ENCODE measurements at regions not wholly inside any gene's neighbourhood (a gene's known extent, or its start where the extent isn't known, plus 50 kb on each side); places are given as distances from the start of the nearest gene placed in this dataset.

DNA sequence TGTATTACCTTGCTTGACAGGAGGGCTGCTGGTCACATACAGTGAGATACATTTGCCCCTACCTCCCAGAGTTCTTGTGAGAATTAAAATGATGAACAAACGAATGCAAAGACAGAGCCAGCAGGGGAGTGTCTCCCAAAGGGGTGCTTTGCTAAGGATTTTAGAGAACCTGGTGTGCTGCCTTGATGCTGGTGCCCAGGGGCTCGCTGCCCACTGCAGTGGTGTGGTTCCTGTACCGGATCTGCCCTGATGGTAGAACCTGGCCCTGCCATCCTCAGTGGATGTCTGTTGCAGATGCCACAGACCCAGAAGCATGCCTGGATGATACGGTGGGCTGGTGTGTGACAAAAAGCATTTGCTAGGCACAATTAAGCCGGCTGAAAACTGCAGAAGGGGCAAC lies 414.8 kb upstream of the HS6ST1 start:
- in situ Hi-C loops (cut with MboI; ENCODE audit: low sequenced_read_pairs) = no loop called here

DNA sequence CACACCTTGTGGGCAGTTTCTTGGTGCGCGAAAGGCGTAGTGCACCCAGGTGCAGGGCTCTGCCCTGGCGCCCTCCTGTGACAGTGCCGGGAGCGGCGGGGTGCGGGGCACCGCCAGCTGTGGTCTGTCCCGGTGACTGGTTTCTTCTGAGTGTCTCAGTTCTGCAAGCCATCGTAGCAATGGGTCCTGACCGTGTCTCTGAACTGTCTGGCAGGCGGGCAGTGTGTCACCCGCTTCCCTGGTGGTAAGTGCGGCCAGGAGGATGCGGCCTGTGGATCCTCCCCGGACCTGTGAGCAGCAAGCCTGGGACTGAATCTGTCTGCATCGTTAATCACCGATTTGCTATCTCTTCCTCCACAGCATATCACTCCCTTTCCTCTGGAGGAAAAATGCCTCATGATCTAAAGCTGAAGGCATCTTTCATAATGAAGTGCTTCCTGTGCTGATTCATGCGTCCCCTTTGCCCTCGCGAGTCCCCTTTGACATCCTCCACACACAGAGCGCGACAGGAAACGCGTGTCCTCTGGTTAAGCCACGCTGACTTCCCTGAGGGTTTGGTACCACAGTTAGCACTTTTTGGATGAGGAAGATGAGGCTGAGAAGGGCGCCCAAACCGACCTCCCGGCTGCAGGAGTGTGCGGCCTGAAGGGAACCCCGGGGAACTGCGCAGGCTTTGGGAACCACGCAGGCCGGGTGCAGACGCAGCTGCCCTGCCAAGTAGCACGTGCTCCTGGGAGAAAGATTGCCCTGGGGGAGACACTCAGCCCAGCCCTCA lies 416.0 kb upstream of the HS6ST1 start:
- in situ Hi-C loops (cut with MboI; ENCODE audit: low sequenced_read_pairs) = no loop called here

DNA sequence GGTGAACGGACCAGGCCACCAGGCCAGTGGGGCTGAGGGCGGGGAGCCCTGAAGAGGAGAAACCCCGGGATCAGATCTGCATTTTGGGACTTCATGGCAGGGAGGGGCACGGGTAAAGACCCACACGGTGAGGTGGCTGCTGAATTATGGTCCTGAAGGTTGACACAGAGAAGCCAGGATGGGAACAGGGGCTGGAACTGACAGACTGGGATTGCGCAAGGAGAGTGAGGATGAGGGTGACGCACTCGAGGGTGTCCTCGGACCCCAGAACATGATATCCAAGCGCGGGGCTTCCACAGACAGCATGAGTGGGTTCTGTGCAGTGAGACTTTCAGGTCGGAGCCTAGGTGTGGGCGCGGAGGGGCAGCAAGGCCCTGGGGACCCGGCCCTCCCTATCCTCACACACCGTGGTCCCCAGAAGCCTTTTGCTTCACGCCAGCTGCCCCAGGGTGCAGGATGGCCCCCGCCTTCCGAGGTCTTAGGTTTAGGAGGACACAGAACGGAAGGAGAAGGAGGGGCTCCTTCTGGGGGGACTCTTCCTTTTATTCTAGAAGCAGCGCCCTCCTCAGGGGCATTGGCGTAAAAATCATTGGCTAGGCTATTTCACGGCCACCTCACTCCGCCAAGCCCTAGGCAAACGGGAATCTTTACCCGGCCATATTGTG lies 416.8 kb upstream of the HS6ST1 start:
- in situ Hi-C loops (cut with MboI; ENCODE audit: low sequenced_read_pairs) = no loop called here

DNA sequence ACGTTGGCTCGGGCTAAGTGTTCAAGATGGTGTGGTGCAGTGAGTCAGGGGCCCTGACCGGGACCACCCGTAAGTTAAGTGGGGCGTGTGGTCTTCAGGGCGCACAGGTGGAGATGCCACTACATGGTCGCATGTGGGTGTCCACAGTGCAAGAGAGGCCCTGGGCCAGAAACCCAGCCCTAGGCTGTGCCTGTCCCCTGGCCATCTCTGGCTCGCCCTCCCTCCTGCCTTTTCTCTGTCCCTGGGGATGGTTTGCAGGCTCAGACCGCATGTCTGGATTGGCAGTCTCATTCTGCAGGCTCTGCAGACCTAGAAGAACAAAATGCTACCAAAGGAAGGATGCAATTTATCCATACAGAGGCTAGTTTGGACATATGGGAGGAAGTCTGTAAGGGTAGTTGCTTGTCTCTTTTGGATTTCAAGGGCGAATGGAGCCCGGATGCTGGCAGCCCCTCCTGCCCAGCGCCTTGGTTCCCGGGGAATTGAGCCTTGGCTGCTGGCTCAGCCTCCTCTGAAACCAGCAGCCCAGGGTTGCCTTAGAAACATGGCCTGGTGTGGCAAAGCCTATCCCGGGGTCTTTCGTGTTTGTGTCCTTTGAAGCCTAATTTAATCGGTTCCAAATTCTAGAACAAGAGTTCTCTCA lies 417.5 kb upstream of the HS6ST1 start:
- in situ Hi-C loops (cut with MboI; ENCODE audit: low sequenced_read_pairs) = no loop called here

DNA sequence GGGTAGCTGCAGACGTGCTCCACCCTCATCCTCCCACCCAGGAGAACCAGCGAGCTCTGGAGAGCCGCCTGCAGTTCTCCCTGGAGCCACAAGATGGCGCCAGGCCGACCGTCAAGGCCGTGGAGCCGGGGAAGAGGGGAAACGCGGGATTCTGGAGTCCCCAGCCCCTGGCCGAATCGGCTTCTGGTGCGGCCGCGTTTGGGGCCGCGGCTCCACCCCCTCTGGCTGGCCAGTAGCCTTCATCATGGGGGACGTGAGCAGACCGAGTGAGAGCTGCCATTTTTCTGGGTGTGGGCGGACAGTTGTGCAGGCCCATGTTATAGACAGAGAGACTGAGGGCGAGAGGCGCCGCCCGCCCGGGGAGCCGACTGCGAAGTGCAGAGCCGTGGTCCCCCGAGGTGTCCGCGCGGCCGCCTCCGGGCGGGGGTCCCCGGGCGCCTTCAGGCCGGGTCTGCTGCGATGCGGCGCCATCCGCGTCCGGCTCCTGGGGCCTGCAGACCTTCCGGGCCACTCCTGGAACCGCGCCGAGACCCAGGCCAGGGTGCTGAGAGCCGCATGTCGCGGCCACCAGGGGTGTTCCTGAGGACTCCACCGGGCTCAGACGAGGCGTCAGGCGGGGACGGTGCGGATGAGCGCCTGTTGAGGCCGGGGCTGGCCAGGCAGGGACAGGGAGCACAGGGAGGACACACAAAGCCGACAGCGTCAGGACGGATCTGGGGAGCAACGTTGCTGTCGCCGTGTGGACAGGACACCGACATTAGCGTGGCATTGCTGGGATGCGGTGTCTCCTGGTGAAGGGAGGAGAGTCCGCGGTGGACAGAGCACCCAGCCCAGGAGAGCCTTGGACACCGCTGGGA lies 418.2 kb upstream of the HS6ST1 start:
- in situ Hi-C loops (cut with MboI; ENCODE audit: low sequenced_read_pairs) = no loop called here

DNA sequence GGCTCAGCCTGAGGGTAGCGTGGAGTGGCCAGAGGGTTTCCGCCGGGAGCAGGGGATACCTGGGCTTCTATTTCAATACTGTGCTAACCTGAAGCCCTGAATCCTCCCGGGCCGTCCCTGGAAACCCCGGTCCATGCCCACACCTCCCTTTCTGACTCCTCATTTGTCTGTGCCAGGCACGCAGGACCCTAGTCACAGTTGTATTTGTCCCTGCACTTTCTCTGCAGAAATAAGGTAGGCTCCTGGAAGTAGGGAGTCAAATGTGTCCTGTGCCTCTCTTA lies 418.8 kb upstream of the HS6ST1 start:
- in situ Hi-C loops (cut with MboI; ENCODE audit: low sequenced_read_pairs) = no loop called here

DNA sequence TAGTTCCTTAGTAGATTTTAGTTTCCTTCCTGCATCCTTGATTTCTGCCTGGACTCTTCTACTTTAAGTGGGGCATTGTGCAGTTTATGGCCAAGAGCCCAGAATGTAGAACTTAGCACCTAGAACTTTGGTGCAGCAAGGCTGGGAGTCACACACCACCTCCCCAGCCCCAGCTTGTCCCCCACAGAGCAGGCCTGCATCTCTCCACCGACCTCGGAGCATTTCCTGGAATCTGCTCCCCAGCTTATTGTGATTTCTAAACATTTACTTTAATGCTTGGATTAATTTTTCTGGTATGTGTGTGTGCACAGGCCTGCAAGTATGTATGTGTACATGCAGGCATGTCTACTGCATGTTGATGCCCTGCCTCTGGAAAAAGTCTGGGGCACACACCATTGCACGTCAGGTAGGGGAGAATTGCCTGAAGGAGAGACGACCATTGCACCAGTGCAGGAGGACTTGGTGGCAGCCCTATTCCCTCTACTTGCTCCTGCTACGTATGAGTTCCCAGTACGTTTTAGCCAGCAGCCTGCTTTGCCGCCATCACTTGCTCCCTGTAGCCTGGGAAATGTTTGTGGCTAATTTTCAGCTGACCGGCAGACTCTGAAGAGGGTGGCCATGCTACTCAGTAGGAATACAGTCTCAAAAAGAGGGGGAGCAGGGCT lies 419.9 kb upstream of the HS6ST1 start:
- in situ Hi-C loops (cut with MboI; ENCODE audit: low sequenced_read_pairs) = no loop called here

DNA sequence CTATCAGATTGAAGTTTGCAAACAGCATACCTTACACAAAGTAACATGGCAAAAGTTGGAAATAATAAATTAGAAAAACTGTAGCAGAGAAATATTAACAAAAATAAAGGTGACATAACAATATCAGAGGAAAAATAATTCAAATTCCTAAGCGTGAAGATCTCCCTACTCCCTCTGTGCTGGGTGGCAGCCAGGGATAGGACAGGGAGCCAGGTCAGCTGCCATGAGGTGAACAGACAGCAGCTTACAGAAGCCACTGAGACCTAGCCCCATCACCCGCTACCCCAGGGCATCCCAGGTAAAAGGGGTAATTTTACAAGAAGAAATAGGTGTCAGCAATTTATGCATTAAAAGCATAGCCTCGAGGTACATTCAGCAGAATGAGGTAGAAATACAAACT lies 423.8 kb upstream of the HS6ST1 start:
- in situ Hi-C loops (cut with MboI; ENCODE audit: low sequenced_read_pairs) = no loop called here

DNA sequence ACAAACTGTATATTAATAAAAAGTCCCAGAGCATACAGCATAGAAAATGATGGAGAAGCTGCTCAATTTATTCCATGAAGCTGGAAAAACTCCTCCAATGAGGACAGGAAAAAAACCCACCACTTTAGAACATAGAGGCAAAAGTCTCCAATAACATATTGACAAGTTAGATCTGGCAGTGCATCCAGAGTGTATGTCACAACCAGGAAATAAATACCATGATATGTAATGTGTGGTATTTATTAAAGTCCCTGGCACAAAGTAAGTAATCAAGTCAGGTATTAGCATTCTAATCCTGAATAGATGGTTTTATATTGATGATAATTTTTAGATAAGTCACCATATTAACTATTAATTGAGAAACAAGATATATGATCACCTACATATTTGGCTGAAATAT lies 427.3 kb upstream of the HS6ST1 start:
- in situ Hi-C loops (cut with MboI; ENCODE audit: low sequenced_read_pairs) = no loop called here

DNA sequence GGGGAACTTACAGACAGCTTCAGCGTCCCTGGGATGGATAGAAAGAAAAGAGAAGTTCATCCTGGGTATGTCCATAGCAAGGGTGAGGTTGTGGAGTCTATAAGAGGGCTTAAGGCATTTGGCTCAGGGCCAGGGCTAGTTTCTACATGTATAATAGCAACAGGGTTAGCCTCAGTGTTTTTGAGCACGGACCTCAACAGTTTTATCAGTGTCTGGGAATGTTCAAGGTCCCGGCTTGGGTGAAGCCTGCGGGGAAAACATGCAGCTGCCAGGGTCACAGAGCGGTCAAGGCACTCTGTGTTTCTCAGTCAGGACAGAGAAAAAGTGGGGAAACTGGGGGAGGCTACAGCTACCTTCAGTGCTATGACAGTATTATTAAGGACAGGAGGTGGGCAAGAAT lies 427.7 kb upstream of the HS6ST1 start:
- in situ Hi-C loops (cut with MboI; ENCODE audit: low sequenced_read_pairs) = no loop called here

DNA sequence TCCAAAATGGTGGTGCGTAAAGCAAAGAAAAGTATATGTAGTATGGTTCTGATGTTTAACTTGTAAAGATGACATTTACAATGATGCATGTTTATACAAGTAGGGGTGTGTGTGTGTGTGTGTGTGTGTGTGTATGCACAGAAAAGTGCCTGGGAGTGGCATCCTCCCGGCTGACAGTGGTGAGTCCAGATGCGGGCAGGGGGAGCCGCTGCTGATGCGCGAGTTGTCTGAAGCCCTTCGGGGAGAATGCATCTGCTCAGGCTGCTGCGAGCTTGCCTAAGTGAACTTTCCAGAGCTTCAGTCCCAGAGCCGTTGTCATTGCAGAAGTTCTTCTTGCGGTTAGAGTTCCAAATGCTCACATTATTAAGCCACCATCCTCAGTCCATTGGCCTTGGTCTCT lies 429.7 kb upstream of the HS6ST1 start:
- in situ Hi-C loops (cut with MboI; ENCODE audit: low sequenced_read_pairs) = no loop called here

DNA sequence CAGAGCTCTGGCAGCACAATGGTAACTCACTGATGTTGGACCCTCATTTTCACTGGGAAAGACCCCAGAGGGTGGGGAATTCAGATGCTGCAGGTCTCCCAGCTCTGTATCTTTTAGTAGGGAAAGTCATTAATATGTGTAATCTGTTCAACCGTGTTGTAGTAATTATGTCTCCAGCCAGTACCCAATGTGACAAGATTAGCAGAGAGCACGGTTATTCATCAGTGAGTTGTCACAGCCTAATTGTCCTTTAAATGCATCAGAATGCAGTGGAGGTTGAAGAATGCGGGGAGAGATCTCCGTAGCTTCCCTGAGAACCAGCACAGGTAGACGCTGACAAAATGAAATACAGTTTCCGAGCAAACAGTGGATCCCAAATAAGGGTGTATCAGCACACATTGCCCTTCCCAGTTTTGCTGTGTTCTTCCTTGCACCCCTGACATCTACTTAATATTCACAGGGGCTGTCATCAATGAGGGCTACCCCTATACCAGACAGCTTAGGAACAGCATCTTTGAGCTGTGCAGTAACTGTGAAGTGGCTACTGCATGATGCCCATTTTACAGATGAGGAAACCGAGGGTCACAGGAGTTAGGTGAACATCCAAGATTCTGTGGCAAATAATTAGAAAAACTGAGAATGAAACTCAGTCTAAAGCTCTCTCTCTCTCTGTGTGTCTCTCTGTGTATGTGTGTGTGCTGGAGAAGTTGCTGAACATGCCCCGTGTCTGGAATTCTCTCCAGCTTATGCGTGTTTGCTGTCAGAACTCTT lies 430.4 kb upstream of the HS6ST1 start:
- in situ Hi-C loops (cut with MboI; ENCODE audit: low sequenced_read_pairs) = no loop called here

DNA sequence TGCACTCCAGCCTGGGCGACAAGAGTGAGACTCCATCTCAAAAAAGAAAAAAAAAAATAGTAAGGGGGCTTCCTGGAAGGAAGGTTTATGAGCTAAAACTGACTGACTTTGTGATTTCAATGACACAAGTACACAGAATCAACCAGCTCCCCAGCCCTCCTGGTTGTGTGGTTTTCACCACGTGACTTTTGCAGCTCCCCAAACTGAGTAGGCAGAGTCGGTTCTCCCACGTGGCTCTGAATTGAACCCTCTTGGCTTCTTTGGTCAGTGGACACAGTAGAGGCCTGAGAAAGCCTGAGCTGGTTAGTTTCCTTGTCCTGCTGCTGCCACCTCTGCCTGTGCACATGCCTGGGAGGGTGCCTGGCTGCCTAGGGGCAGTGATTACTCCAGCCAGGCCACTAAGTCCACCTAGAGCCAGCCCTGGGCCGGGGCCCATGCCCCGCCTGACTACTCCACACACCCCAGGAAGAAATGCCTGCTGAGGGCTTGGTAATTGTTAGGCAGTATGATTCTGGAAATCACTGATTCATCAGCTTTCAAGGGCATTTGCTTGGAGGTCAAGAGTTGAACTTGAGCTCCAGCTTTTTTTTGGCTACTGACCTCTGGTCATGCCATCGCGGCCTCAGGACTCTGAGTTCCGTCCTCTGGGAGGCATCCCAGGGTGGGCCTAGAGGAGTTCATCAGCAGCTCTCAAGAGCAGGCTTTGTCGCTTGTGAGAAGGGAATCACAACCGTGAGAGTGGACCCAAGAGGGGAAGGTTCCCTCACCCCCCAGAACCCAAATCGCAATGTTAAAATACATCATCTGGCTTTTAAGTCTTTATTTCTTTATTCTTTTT lies 431.9 kb upstream of the HS6ST1 start:
- in situ Hi-C loops (cut with MboI; ENCODE audit: low sequenced_read_pairs) = no loop called here

DNA sequence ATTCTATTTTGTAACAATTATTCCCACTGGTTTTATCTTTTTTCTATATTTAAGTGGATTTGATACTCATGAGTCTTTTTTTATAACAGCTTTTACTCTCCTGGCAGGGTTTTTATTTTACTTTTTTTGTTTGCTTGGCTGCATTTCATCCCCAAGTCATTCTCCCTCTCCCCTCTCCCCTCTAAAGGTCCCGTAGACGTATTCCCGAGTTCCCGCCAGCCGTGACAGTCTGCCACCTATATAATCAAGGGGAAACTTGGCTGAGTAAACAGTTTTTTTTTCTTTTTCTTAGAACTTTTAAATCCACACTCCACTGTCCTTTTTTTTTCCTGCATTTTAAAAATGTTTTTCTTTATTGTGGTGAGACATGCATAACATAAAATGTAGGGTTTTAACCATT lies 433.1 kb upstream of the HS6ST1 start:
- in situ Hi-C loops (cut with MboI; ENCODE audit: low sequenced_read_pairs) = no loop called here

DNA sequence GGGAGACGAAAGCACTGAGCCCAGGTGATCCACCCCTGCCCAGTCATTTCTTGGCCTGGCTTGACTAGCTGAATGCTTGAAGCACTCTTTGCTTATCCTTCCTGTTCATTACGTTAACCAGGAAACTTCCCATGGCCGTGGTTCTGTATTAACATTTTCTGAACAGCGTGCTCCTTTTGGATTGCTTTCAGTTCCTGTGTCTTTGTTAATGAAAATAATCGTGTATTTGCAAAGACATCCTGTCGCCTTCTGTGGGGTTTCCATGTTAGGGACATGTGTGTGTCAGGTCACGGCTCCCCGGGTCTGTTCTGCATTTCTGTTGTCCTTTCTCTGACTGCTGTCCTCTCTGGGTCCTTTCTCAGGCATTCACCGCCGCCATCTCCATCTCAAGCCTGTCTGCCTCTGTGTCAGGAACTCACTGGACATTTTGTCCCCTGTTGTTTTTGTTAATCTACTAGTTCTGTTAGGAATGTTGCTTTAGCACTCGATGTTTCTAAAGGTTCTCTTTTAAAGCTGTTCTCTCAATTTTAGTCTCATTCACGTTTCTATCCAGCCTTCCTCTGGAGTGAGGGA lies 434.1 kb upstream of the HS6ST1 start:
- in situ Hi-C loops (cut with MboI; ENCODE audit: low sequenced_read_pairs) = no loop called here

DNA sequence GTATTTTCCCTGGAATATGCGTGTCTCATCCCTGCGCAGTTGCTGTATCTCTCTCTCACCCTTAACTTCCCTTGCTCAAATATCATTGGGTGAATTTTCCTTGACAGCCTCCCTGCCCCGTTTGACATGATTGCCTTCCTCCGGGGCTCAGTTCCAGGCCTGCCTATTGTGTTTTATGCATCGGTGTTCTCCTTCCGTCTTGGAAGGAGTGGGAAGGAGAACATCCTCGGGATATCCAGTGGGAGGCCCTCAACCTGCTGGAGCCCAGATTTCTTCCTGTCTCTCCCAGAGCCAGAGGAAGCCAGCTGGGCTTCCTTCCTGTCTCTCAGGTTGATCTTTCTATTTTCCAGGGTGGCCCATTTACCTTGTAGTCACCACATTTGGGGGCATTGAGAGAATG lies 434.7 kb upstream of the HS6ST1 start:
- in situ Hi-C loops (cut with MboI; ENCODE audit: low sequenced_read_pairs) = no loop called here

DNA sequence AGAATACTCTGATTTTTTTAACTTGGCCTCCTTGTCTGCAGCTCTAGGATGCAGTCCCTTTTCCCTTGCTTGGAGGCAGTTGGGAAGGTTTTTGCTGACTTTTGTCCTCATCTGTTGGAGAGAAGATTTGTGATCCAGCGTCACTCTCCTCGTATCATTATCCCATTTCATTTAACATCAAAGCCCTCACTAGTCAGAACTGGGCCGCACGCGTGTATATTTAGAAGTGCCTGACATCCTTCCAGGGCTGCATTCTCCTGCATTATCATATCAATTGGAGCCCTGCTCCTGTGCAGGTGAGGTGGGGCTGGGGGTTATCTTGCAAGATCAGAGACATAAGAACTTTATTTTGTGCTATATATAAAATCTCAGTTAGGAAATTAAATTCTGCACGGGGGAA lies 435.1 kb upstream of the HS6ST1 start:
- in situ Hi-C loops (cut with MboI; ENCODE audit: low sequenced_read_pairs) = no loop called here

DNA sequence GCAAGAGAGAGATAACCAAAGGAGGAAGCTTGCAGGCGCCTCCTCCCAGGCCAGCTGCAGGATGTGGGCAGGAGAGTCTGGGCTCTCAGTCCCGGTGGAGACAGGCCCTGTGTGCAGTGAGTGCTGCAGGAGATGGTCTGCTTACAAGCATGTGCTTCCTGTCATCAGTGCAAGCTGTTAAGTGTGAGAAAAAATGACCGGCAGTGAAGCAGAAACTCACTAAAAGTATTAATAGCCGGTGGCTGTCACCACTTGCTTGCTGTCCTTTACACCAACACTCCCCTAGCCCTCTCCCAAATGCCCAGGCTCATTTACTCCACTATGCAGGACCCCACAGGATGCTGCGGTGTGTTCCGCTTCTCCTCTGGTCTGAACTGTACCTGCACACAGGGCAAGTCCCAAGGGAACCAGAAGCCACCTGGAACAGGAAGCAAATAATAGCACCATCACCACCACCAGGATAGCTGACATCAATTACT lies 435.6 kb upstream of the HS6ST1 start:
- in situ Hi-C loops (cut with MboI; ENCODE audit: low sequenced_read_pairs) = no loop called here

Measured in HL-60/S4 treated with retinoic acid at 250 ng/mL for 4 days and 3 days (cell line).